WTC11 (cell line): ENCODE measurements at regions not wholly inside any gene's neighbourhood (a gene's known extent, or its start where the extent isn't known, plus 50 kb on each side); places are given as distances from the start of the nearest gene placed in this dataset.

Experiments used
- ATAC-seq: fragments of 200-7000 bp; cut with Tn5 transposase; 2 replicates; pipeline ENCODE4 v1.10.0; 2021; ENCODE audit warnings: mild to moderate bottlenecking, moderate library complexity
- CTCF ChIA-PET: fragments of 300-600 bp; sonication (Branson Sonifier 250); formaldehyde crosslinking; loops from one replicate; lab custom pipeline; 2021; ENCODE audit warnings: antibody characterized with exemption; lab: Charles Lee
- POLR2A ChIA-PET: fragments of 350-600 bp; sonication (Branson Sonifier 250); formaldehyde crosslinking; loops from one replicate; lab custom pipeline; 2021; ENCODE audit warnings: antibody characterized with exemption; lab: Charles Lee
- DNase-seq: peaks from one replicate; pipeline ENCODE4 v3.0.0; 2021; ENCODE audit warnings: low spot score
- H3K27ac Mint-ChIP-seq: 2 replicates; pipeline ENCODE4 v1.8.0; 2021; ENCODE audit warnings: mixed read lengths
- H3K27me3 Mint-ChIP-seq: 2 replicates; pipeline ENCODE4 v1.8.0; 2021; ENCODE audit warnings: low read depth, mild to moderate bottlenecking, moderate library complexity, mixed read lengths
- H3K36me3 Mint-ChIP-seq: 2 replicates; pipeline ENCODE4 v1.8.0; 2021; ENCODE audit warnings: mixed read lengths
- H3K4me1 Mint-ChIP-seq: 2 replicates; pipeline ENCODE4 v1.8.0; 2022; ENCODE audit warnings: mixed read lengths
- H3K4me3 Mint-ChIP-seq: 2 replicates; pipeline ENCODE4 v1.8.0; 2021; ENCODE audit warnings: mild to moderate bottlenecking, moderate library complexity, mixed read lengths
- H3K9me3 Mint-ChIP-seq: 2 replicates; pipeline ENCODE4 v1.8.0; 2021; ENCODE audit warnings: mixed read lengths
- ATF1 ChIP-seq: sonication (generic); formaldehyde crosslinking; IDR thresholded peaks from 2 replicates; pipeline ENCODE4 v1.8.1; 2023; ENCODE audit warnings: mild to moderate bottlenecking, moderate library complexity, missing genetic modification reagents
- CREB1 ChIP-seq: sonication (generic); formaldehyde crosslinking; IDR thresholded peaks from 2 replicates; pipeline ENCODE4 v1.8.0; 2023; ENCODE audit warnings: mild to moderate bottlenecking, missing genetic modification reagents
- ESRRA ChIP-seq: sonication (generic); formaldehyde crosslinking; IDR thresholded peaks from 2 replicates; pipeline ENCODE4 v1.8.1; 2022; ENCODE audit warnings: mild to moderate bottlenecking, missing genetic modification reagents, borderline replicate concordance
- FOXJ3 ChIP-seq: sonication (generic); formaldehyde crosslinking; IDR thresholded peaks from 2 replicates; pipeline ENCODE4 v1.9.0; 2021; ENCODE audit warnings: missing genetic modification reagents, mild to moderate bottlenecking, borderline replicate concordance
- FOXP1 ChIP-seq: sonication (generic); formaldehyde crosslinking; IDR thresholded peaks from 2 replicates; pipeline ENCODE4 v1.8.0; 2022; ENCODE audit warnings: missing genetic modification reagents, mild to moderate bottlenecking, moderate library complexity, borderline replicate concordance
- IRF2 ChIP-seq: sonication (generic); formaldehyde crosslinking; IDR thresholded peaks from 2 replicates; pipeline ENCODE4 v1.8.0; 2022; ENCODE audit warnings: low read depth, missing genetic modification reagents, borderline replicate concordance
- JAZF1 ChIP-seq: fragments of 250-450 bp; sonication (Bioruptor Pico); IDR thresholded peaks from 2 replicates; pipeline ENCODE4 v1.9.0; 2021; ENCODE audit warnings: moderate library complexity, mild to moderate bottlenecking, inconsistent platforms
- KAT7 ChIP-seq: sonication (generic); formaldehyde crosslinking; IDR thresholded peaks from 2 replicates; pipeline ENCODE4 v1.8.1; 2023; ENCODE audit warnings: missing genetic modification reagents, mild to moderate bottlenecking, borderline replicate concordance
- MXD4 ChIP-seq: fragments of 250-450 bp; sonication (Bioruptor Pico); IDR thresholded peaks from 2 replicates; pipeline ENCODE4 v1.8.0; 2021; ENCODE audit warnings: mild to moderate bottlenecking, moderate library complexity, borderline replicate concordance
- NFATC4 ChIP-seq: fragments of 250-450 bp; sonication (Bioruptor Pico); IDR thresholded peaks from 2 replicates; pipeline ENCODE4 v1.9.0; 2021; ENCODE audit warnings: mild to moderate bottlenecking
- RELA ChIP-seq: sonication (generic); formaldehyde crosslinking; IDR thresholded peaks from 2 replicates; pipeline ENCODE4 v1.8.1; 2022; ENCODE audit warnings: missing genetic modification reagents, mild to moderate bottlenecking, borderline replicate concordance
- SMAD4 ChIP-seq: sonication (generic); formaldehyde crosslinking; IDR thresholded peaks from 2 replicates; pipeline ENCODE4 v1.8.0; 2022; ENCODE audit warnings: mild to moderate bottlenecking, missing genetic modification reagents
- SP1 ChIP-seq: sonication (generic); formaldehyde crosslinking; conservative IDR thresholded peaks from 2 replicates; pipeline ENCODE4 v1.8.1; 2022; ENCODE audit warnings: missing genetic modification reagents
- ZBTB21 ChIP-seq: sonication (generic); formaldehyde crosslinking; IDR thresholded peaks from 2 replicates; pipeline ENCODE4 v1.8.1; 2023; ENCODE audit warnings: mild to moderate bottlenecking, missing genetic modification reagents, borderline replicate concordance
- ZNF121 ChIP-seq: sonication (generic); formaldehyde crosslinking; IDR thresholded peaks from 2 replicates; pipeline ENCODE4 v1.8.0; 2023; ENCODE audit warnings: missing genetic modification reagents
- ZNF219 ChIP-seq: sonication (generic); formaldehyde crosslinking; IDR thresholded peaks from 2 replicates; pipeline ENCODE4 v1.8.0; 2023; ENCODE audit warnings: missing genetic modification reagents, mild to moderate bottlenecking, borderline replicate concordance
- ZNF671 ChIP-seq: fragments of 250-450 bp; sonication (Bioruptor Pico); IDR thresholded peaks from 2 replicates; pipeline ENCODE4 v1.8.0; 2021; ENCODE audit warnings: mild to moderate bottlenecking
- TF ChIP-seq, protein P1 (sequence below): sonication (generic); formaldehyde crosslinking; IDR thresholded peaks from 2 replicates; pipeline ENCODE4 v1.8.0; 2022; ENCODE audit warnings: mild to moderate bottlenecking, missing genetic modification reagents
- TF ChIP-seq, protein P2 (sequence below): sonication (generic); formaldehyde crosslinking; IDR thresholded peaks from 2 replicates; pipeline ENCODE4 v1.8.0; 2022; ENCODE audit warnings: mild to moderate bottlenecking, missing genetic modification reagents
- TF ChIP-seq, protein P3 (sequence below): sonication (generic); formaldehyde crosslinking; IDR thresholded peaks from 2 replicates; pipeline ENCODE4 v1.8.0; 2022; ENCODE audit warnings: mild to moderate bottlenecking, missing genetic modification reagents
- TF ChIP-seq, protein P4 (sequence below): sonication (generic); formaldehyde crosslinking; IDR thresholded peaks from 2 replicates; pipeline ENCODE4 v1.8.0; 2022; ENCODE audit warnings: mild to moderate bottlenecking, missing genetic modification reagents

DNA sequence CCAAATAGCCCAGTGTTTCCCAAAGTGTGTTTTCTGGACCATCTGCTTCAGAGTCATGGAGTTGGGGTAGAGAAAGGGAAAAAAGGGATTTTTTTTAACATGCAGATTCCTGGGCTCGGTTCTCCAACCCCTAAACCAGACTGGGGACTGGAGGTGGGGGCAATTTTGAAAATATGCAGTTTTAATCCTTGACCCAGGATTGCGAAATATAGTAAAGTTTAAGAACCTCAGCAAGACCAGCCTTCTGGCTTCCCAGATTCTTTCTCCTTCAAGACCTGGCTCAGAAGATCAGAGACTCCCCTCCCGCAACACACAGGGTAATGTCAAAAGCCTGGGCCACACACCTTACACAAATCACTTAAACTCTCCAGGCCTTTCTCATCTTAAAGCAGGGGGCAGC is 150.1 kb downstream of the PAH start:
- POLR2A ChIA-PET: no interaction called here
- TF ChIP-seq FOXP1 (no peak), MXD4 (CRISPR knock-in tag) (no peak), ZBTB21 (no peak), ZNF219 (CRISPR knock-in tag) (no peak), ZNF671 (CRISPR knock-in tag) (no peak), ESRRA (CRISPR knock-in tag) (no peak), SMAD4 (CRISPR knock-in tag) (no peak)
- TF ChIP-seq, protein P1, sequence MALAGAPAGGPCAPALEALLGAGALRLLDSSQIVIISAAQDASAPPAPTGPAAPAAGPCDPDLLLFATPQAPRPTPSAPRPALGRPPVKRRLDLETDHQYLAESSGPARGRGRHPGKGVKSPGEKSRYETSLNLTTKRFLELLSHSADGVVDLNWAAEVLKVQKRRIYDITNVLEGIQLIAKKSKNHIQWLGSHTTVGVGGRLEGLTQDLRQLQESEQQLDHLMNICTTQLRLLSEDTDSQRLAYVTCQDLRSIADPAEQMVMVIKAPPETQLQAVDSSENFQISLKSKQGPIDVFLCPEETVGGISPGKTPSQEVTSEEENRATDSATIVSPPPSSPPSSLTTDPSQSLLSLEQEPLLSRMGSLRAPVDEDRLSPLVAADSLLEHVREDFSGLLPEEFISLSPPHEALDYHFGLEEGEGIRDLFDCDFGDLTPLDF (CRISPR knock-in tag): no peak
- H3K36me3 Mint-ChIP-seq: no peaks in the 10 kb centered on the region
- H3K4me1 Mint-ChIP-seq: peaks cover 12% of the 10 kb centered on the region
- no peaks in the 10 kb centered on the region for H3K27me3 Mint-ChIP-seq
- DNase-seq (no peak), ATAC-seq (no peak)
- CTCF ChIA-PET: interaction anchor here (1.0 kb wide), 1 partner anchor 391 kb away, joined by 3 read pairs; no protein-coding TSS in a partner anchor
- H3K4me3 Mint-ChIP-seq: no peak overlapping the region
- no peak overlapping the region for H3K27ac Mint-ChIP-seq
- H3K9me3 Mint-ChIP-seq: no peaks in the 10 kb centered on the region

DNA sequence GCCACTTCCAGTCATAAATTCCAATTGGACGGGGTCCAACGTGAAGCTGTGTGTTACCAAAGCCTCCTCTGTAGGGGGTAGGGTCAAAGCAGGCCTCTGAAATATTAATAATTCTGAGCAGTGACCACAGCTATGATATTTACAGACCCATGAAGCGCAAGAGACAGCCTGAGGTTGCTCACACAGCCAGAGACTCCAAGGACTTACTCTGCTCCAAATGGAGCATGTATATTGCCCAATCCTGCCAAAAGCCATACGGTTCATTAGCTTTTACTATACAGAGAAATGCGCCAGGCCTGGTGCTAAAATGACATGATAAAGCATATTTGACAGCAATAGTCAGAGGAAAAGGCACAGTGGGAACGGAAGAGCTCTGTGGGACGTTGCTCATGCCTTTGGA is 151.3 kb downstream of the PAH start:
- no peak overlapping the region for H3K27ac Mint-ChIP-seq
- no peaks in the 10 kb centered on the region for H3K36me3 Mint-ChIP-seq
- no peak for DNase-seq

DNA sequence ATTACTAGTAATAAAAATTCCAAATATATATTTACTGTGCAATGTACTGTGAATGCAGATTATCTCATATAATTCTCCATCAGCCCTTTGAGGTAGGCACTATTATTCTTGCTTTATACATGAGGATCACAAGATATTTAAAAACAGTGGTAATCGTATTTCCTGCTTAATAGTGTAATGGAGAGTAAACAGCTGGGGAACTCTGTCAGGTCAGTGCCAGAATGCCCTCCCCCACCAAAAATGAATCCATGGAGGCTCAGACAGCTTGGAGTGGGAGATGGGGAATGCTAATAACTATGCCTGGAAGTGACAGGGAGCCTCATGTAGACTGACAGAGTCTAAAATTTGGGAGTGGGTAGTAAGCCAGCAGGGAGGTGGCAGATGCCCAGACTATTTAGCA is 153.6 kb downstream of the PAH start:
- Mint-ChIP-seq H3K36me3 (no peaks in the 10 kb centered on the region), H3K27me3 (no peaks in the 10 kb centered on the region), H3K4me3 (no peak overlapping the region), H3K27ac (no peak overlapping the region), H3K4me1 (peaks cover 5% of the 10 kb centered on the region; the same call in 1 of the 2 replicates), H3K9me3 (no peaks in the 10 kb centered on the region)
- ATAC-seq (no peak), DNase-seq (no peak)
- TF ChIP-seq ATF1 (CRISPR knock-in tag) (no peak), KAT7 (CRISPR knock-in tag) (no peak), ZNF219 (CRISPR knock-in tag) (no peak), CREB1 (CRISPR knock-in tag) (no peak), FOXJ3 (CRISPR knock-in tag) (no peak), SP1 (no peak), NFATC4 (CRISPR knock-in tag) (no peak), IRF2 (CRISPR knock-in tag) (no peak), ESRRA (CRISPR knock-in tag) (no peak)
- TF ChIP-seq, protein P2, sequence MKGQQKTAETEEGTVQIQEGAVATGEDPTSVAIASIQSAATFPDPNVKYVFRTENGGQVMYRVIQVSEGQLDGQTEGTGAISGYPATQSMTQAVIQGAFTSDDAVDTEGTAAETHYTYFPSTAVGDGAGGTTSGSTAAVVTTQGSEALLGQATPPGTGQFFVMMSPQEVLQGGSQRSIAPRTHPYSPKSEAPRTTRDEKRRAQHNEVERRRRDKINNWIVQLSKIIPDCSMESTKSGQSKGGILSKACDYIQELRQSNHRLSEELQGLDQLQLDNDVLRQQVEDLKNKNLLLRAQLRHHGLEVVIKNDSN (CRISPR knock-in tag): no peak
- POLR2A ChIA-PET: no interaction called here
- CTCF ChIA-PET: interaction anchor here (0.8 to 1.1 kb wide), 2 partner anchors 116 to 594 kb away, joined by 3 read pairs; no protein-coding TSS in a partner anchor

More for the DNA sequence above, 151.3 kb downstream of the PAH start:
- Mint-ChIP-seq H3K9me3 (no peaks in the 10 kb centered on the region), H3K4me1 (peaks cover 12% of the 10 kb centered on the region), H3K27me3 (no peaks in the 10 kb centered on the region), H3K4me3 (no peak overlapping the region)
- CTCF ChIA-PET: no interaction called here
- POLR2A ChIA-PET: no interaction called here
- TF ChIP-seq RELA (CRISPR knock-in tag) (no peak), JAZF1 (CRISPR knock-in tag) (no peak), ZNF121 (CRISPR knock-in tag) (no peak), SP1 (no peak)
- TF ChIP-seq, protein P3, sequence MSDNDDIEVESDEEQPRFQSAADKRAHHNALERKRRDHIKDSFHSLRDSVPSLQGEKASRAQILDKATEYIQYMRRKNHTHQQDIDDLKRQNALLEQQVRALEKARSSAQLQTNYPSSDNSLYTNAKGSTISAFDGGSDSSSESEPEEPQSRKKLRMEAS (CRISPR knock-in tag): no peak
- TF ChIP-seq, protein P4, sequence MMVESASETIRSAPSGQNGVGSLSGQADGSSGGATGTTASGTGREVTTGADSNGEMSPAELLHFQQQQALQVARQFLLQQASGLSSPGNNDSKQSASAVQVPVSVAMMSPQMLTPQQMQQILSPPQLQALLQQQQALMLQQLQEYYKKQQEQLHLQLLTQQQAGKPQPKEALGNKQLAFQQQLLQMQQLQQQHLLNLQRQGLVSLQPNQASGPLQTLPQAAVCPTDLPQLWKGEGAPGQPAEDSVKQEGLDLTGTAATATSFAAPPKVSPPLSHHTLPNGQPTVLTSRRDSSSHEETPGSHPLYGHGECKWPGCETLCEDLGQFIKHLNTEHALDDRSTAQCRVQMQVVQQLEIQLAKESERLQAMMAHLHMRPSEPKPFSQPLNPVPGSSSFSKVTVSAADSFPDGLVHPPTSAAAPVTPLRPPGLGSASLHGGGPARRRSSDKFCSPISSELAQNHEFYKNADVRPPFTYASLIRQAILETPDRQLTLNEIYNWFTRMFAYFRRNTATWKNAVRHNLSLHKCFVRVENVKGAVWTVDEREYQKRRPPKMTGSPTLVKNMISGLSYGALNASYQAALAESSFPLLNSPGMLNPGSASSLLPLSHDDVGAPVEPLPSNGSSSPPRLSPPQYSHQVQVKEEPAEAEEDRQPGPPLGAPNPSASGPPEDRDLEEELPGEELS (CRISPR knock-in tag): no peak
- no peak for ATAC-seq
